ENCODE measurements at regions not wholly inside any gene's neighbourhood (a gene's known extent, or its start where the extent isn't known, plus 50 kb on each side); places are given as distances from the start of the nearest gene placed in this dataset.

DNA sequence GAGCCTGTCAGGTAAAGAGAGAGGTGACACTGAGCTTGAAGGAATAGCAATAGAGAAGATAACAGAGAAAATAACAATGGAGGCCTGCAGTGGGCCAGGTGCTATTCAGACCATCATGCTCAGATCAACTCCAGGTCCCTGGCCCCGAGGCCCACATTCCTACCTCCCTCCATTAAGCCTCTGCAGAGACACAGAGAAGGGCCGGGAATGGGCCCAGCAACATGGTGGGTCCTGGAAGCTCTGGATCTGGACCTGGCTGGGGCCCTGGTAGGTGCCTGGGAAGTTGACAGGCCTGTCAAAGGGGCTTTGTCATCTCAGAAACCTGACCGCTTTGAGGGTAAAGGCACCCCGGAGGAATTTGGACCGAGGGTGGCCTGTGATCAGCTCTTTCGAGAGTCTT, 159.7 kb upstream of the GLI2 start:
- TF ChIP-seq, protein P1, sequence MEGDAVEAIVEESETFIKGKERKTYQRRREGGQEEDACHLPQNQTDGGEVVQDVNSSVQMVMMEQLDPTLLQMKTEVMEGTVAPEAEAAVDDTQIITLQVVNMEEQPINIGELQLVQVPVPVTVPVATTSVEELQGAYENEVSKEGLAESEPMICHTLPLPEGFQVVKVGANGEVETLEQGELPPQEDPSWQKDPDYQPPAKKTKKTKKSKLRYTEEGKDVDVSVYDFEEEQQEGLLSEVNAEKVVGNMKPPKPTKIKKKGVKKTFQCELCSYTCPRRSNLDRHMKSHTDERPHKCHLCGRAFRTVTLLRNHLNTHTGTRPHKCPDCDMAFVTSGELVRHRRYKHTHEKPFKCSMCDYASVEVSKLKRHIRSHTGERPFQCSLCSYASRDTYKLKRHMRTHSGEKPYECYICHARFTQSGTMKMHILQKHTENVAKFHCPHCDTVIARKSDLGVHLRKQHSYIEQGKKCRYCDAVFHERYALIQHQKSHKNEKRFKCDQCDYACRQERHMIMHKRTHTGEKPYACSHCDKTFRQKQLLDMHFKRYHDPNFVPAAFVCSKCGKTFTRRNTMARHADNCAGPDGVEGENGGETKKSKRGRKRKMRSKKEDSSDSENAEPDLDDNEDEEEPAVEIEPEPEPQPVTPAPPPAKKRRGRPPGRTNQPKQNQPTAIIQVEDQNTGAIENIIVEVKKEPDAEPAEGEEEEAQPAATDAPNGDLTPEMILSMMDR (IDR thresholded peaks at IDR 0.05; ENCODE audit: low read depth, low read length): no peak

DNA sequence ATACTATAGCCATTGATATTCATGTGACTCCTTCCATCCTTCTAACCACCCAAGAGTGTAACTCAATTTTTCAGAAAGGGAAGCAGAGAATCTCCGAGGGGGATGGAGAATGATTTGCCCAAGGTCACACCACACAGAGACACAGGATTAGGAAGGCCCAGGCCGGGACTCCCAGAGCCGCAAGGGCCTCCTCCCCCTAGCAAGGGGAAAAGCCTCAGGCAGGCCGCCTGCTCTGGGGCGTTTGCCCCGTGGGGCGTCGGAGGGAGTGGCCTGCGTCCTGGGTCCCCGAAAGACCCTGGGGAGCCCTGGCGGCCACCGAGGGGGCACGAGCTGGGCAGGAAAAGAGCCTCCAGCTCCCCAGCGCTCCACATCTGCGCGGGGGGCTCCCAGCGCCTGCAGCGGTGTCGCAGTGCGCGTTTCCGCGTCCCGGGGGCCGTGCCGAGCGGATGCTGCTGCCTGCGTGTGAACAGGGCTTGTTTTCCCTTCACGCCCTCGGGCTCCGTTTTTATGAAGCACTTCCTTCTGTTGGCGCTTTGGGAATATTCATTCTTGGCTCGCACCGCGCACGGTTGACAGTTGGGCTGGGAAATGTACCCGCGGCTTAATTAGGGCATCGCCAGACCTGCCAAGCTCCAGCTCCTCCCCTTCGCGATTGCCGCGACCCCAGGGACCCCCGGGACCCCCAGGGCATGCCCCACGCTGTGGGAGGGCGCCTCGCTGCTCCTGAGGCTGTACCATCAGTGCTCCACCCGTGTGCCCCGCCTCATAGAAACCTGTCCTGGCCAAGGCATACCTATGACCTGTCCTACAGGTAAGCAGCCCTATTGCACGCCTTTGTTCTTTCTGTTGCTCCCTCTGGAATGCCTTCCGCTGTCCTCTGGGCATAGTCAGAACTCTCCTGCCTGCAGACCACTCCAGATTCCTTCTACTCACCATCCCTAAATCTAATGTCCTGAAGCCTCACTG, 158.9 kb upstream of the GLI2 start:
- TF ChIP-seq, protein P1 (IDR thresholded peaks at IDR 0.05; ENCODE audit: low read depth, low read length): no peak
- no peak for DNase-seq (ENCODE audit: extremely low read depth, low read depth)

More for the DNA sequence above, 159.7 kb upstream of the GLI2 start:
- DNase-seq (ENCODE audit: extremely low read depth, low read depth): no peak

DNA sequence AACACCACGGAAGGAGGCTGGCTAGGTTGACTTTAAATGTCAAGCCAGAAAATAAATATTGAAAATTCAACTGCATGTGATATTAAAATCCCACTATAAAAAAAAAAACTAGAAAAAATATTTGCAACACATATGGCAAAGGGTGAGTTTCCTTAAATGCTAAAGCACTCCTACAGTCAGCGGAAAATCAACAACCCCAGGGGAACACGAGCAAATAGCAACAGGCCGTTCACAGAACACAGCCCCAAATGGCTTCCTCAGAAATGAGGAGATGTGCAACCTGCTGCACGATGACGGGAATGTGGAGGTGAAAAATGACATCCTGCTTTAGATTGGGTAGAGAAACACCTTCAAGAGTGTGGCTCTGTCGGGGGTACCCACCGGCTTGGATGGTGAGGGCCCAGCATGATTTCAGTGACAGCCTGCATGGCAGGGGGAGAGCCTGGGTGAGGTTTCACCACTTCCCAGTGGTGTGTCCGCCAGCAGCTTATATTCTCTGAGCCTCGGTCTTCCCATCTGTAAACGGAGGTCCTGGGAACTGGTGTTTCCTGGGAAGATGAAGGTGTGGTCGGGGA, 157.9 kb upstream of the GLI2 start:
- TF ChIP-seq, protein P1 (IDR thresholded peaks at IDR 0.05; ENCODE audit: low read depth, low read length): no peak
- DNase-seq (ENCODE audit: extremely low read depth, low read depth): no peak

- TF ChIP-seq, protein P1 (IDR thresholded peaks at IDR 0.05; ENCODE audit: low read depth, low read length): no peak
- no peak for DNase-seq (ENCODE audit: extremely low read depth, low read depth)
Observed at GRCh38 chr2:120578576-120579352, 156.9 kb upstream of the GLI2 start.

- DNase-seq (ENCODE audit: extremely low read depth, low read depth): no peak
- TF ChIP-seq, protein P1 (IDR thresholded peaks at IDR 0.05; ENCODE audit: low read depth, low read length): no peak
Observed at GRCh38 chr2:120579916-120580685, 155.6 kb upstream of the GLI2 start.

DNA sequence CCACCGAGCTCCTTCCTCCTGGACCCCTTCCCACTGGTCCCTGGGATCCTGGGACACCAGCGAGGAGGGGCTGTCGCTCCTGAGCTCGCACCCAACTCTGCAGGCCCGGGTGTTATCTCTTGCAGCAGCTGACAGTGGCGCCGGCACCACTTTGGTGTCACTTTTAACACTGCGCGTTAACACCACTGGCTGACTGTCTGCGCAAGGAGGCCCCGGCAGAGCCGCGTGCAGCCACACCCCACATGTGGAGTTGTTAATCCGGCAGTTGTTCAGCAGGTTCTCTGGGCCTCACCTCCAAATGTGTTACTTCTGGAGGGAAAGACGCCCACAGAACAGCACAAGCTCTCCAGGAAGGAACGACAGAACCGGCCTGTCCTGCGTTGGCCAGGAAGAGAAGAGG, 155.0 kb upstream of the GLI2 start:
- TF ChIP-seq, protein P1 (IDR thresholded peaks at IDR 0.05; ENCODE audit: low read depth, low read length): no peak
- no peak for DNase-seq (ENCODE audit: extremely low read depth, low read depth)

Measured in AG09319 (cell line).